Keratinocyte (primary cell): ENCODE measurements at regions not wholly inside any gene's neighbourhood (a gene's known extent, or its start where the extent isn't known, plus 50 kb on each side); places are given as distances from the start of the nearest gene placed in this dataset.

Experiments
- DNase-seq: peaks from one replicate; pipeline ENCODE4 v3.0.0-alpha.2; 2011; ENCODE audit warnings: low read depth, missing footprints, low spot score
- FAIRE-seq: peaks from 2 replicates; lab custom pipeline; 2011; peaks lifted over from hg19 to GRCh38; lab: Jason Lieb, UNC
- H2AFZ ChIP-seq: 2 replicates; pipeline ENCODE4 v1.6.0; 2012; ENCODE audit warnings: low read length, control low read depth, inconsistent platforms; ENCODE audit not compliant: control insufficient read depth
- H3K27ac ChIP-seq: 2 replicates; pipeline ENCODE4 v1.5.1; 2011; ENCODE audit warnings: low read length; ENCODE audit not compliant: control insufficient read depth, insufficient read depth
- H3K27me3 ChIP-seq: 3 replicates; pipeline ENCODE4 v1.6.0; 2011; ENCODE audit warnings: low read length; ENCODE audit not compliant: control insufficient read depth, insufficient read depth; ENCODE audit errors: extremely low read depth
- H3K36me3 ChIP-seq, 2 experiments: 2 replicates in 1 of 2; 3 replicates in 1 of 2; pipeline ENCODE4 v1.5.1; 2011; ENCODE audit warnings: low read length in 2 of 2, mild to moderate bottlenecking in 1 of 2; ENCODE audit not compliant: control insufficient read depth in 2 of 2, insufficient read depth in 2 of 2; ENCODE audit errors: extremely low read depth in 1 of 2
- H3K4me1 ChIP-seq: 3 replicates; pipeline ENCODE4 v1.5.1; 2011; ENCODE audit warnings: low read length; ENCODE audit not compliant: control insufficient read depth, insufficient read depth; ENCODE audit errors: extremely low read depth
- H3K4me2 ChIP-seq: 3 replicates; pipeline ENCODE4 v1.6.0; 2011; ENCODE audit warnings: low read depth, low read length; ENCODE audit not compliant: control insufficient read depth, insufficient read depth; ENCODE audit errors: extremely low read depth
- H3K4me3 ChIP-seq, 3 experiments: fragments of 200-600 bp in 1 of 3; sonication (generic) in 1 of 3; 2 replicates in 2 of 3; 3 replicates in 1 of 3; pipeline ENCODE4 v1.5.1; 2011 to 2016; ENCODE audit warnings: low read length in 3 of 3, mild to moderate bottlenecking in 3 of 3, control low read depth in 2 of 3, inconsistent platforms in 1 of 3, low read depth in 1 of 3, mixed read lengths in 1 of 3, mixed run types in 1 of 3, moderate library complexity in 1 of 3; ENCODE audit not compliant: control insufficient read depth in 2 of 3, insufficient read depth in 2 of 3; ENCODE audit errors: extremely low read depth in 1 of 3
- H3K79me2 ChIP-seq: 2 replicates; pipeline ENCODE4 v1.6.0; 2012; ENCODE audit warnings: low read length; ENCODE audit not compliant: control insufficient read depth, insufficient read depth
- H3K9ac ChIP-seq: 3 replicates; pipeline ENCODE4 v1.6.0; 2011; ENCODE audit warnings: low read length; ENCODE audit not compliant: control insufficient read depth, insufficient read depth; ENCODE audit errors: extremely low read depth
- H3K9me1 ChIP-seq: 3 replicates; pipeline ENCODE4 v1.6.0; 2011; ENCODE audit warnings: low read length; ENCODE audit not compliant: control insufficient read depth, insufficient read depth; ENCODE audit errors: extremely low read depth
- H3K9me3 ChIP-seq: 2 replicates; pipeline ENCODE4 v1.5.1; 2012; ENCODE audit warnings: low read depth, low read length; ENCODE audit not compliant: control insufficient read depth
- H4K20me1 ChIP-seq: 3 replicates; pipeline ENCODE4 v1.6.0; 2011; ENCODE audit warnings: low read length; ENCODE audit not compliant: control insufficient read depth, insufficient read depth; ENCODE audit errors: extremely low read depth
- CTCF ChIP-seq, 3 experiments: IDR thresholded peaks in 1 of 3; conservative IDR thresholded peaks in 1 of 3; optimal IDR thresholded peaks in 1 of 3; 2 replicates in 2 of 3; 3 replicates in 1 of 3; pipeline versions ENCODE3 to v1.5.1; 2011; ENCODE audit warnings: low read length in 3 of 3, mild to moderate bottlenecking in 3 of 3, moderate library complexity in 2 of 3, control low read depth in 1 of 3, inconsistent platforms in 1 of 3; ENCODE audit not compliant: insufficient read depth in 2 of 3; ENCODE audit errors: extremely low read depth in 1 of 3
- EZH2 ChIP-seq: IDR thresholded peaks from one replicate; pipeline ENCODE4 v1.6.1; 2012; ENCODE audit warnings: inconsistent platforms, mild to moderate bottlenecking, low read length, moderate library complexity
- dilution Hi-C: fragments of 300-500 bp; cut with MboI; formaldehyde crosslinking; loops from one replicate; pipeline ENCODE4 v1.7.0; 2020; ENCODE audit warnings: low sequenced_read_pairs; ENCODE audit not compliant: extremely low pct_ligation_motif_present

- DNase-seq (no peak), FAIRE-seq (no peak)
- H4K20me1 ChIP-seq: no peaks in the 10 kb centered on the region
- H3K36me3 ChIP-seq: peaks cover 5 to 6% of the 10 kb centered on the region in 2 experiments
- H3K4me2 ChIP-seq: no peak overlapping the region
- H3K9me1 ChIP-seq: no peaks in the 10 kb centered on the region
- H3K4me3 ChIP-seq: no peak overlapping the region
- no peaks in the 10 kb centered on the region for H3K9me3 ChIP-seq
- no peak overlapping the region for H2AFZ ChIP-seq
- no peak overlapping the region for H3K9ac ChIP-seq
- TF ChIP-seq CTCF (optimal IDR thresholded peaks at IDR 0.05 in 1 of 3, IDR thresholded peaks at IDR 0.05 in 1 of 3, conservative IDR thresholded peaks at IDR 0.05 in 1 of 3; ENCODE audit: extremely low read depth in 1 of 3, insufficient read depth in 2 of 3, low read length in 3 of 3) (no peak), EZH2 (no peak)
- H3K27ac ChIP-seq: no peak overlapping the region
- H3K79me2 ChIP-seq: no peaks in the 10 kb centered on the region
- H3K27me3 ChIP-seq: no peaks in the 10 kb centered on the region
- dilution Hi-C loops: no loop called here
- H3K4me1 ChIP-seq: no peaks in the 10 kb centered on the region
Measured at GRCh38 chr9:129347316-129348120, 169.5 kb upstream of the IER5L start.

- no peak overlapping the region for H3K27ac ChIP-seq
- no peaks in the 10 kb centered on the region for H3K79me2 ChIP-seq
- H3K9me1 ChIP-seq: no peaks in the 10 kb centered on the region
- no peaks in the 10 kb centered on the region for H3K4me1 ChIP-seq
- TF ChIP-seq CTCF (optimal IDR thresholded peaks at IDR 0.05 in 1 of 3, IDR thresholded peaks at IDR 0.05 in 1 of 3, conservative IDR thresholded peaks at IDR 0.05 in 1 of 3; ENCODE audit: extremely low read depth in 1 of 3, insufficient read depth in 2 of 3, low read length in 3 of 3) (no peak), EZH2 (no peak)
- no peak overlapping the region for H3K4me2 ChIP-seq
- no peaks in the 10 kb centered on the region for H3K27me3 ChIP-seq
- dilution Hi-C loops: no loop called here
- peaks cover 8 to 9% of the 10 kb centered on the region in 2 experiments for H3K36me3 ChIP-seq
- no peaks in the 10 kb centered on the region for H3K9me3 ChIP-seq
- H3K4me3 ChIP-seq: no peak overlapping the region
- no peak overlapping the region for H2AFZ ChIP-seq
- no peaks in the 10 kb centered on the region for H4K20me1 ChIP-seq
- no peak overlapping the region for H3K9ac ChIP-seq
- DNase-seq: no peak
- FAIRE-seq: no peak
Measured at GRCh38 chr9:129346046-129346445, 168.0 kb upstream of the IER5L start.
